HUES64 (cell line): ENCODE measurements at regions not wholly inside any gene's neighbourhood (a gene's known extent, or its start where the extent isn't known, plus 50 kb on each side); places are given as distances from the start of the nearest gene placed in this dataset.

Experiments
- H3K27ac ChIP-seq: 2 replicates; pipeline ENCODE4 v1.7.0; 2013; ENCODE audit warnings: low read depth, low read length, inconsistent platforms
- H3K27me3 ChIP-seq: 2 replicates; pipeline ENCODE4 v1.6.1; 2013; ENCODE audit warnings: mild to moderate bottlenecking, low read length; ENCODE audit not compliant: insufficient read depth
- H3K36me3 ChIP-seq: 2 replicates; pipeline ENCODE4 v1.6.1; 2013; ENCODE audit warnings: mild to moderate bottlenecking, low read length; ENCODE audit not compliant: insufficient read depth
- H3K4me1 ChIP-seq: 2 replicates; pipeline ENCODE4 v1.6.1; 2013; ENCODE audit warnings: mild to moderate bottlenecking, low read length, moderate library complexity; ENCODE audit not compliant: insufficient read depth
- H3K4me3 ChIP-seq: 2 replicates; pipeline ENCODE4 v1.5.1; 2013; ENCODE audit warnings: mild to moderate bottlenecking, low read length, moderate library complexity
- H3K9ac ChIP-seq: 2 replicates; pipeline ENCODE4 v1.6.1; 2013; ENCODE audit warnings: mild to moderate bottlenecking, low read depth, low read length
- H3K9me3 ChIP-seq: 2 replicates; pipeline ENCODE4 v1.6.1; 2013; ENCODE audit warnings: low read depth, low read length; ENCODE audit not compliant: insufficient read depth
- WGBS: fragments of 150-250, 120-280 bp; methylation state at CpG from one replicate; pipeline ENCODE4 v1.1.7; 2013; ENCODE audit warnings: missing lambda C conversion rate; 5-methylcytosine and 5-hydroxymethylcytosine counted together

- no peaks in the 10 kb centered on the region for H3K36me3 ChIP-seq
- no peak overlapping the region for H3K4me3 ChIP-seq
- H3K27me3 ChIP-seq, result no peaks in the 10 kb centered on the region
- H3K4me1 ChIP-seq, result 0 out of 2 replicates have a peak, but pooled peaks cover 2% of the 10 kb centered on the region
- 89% methylated on average over 1 of the region's 2 CpGs for WGBS
- H3K27ac ChIP-seq, result no peak overlapping the region
- no peaks in the 10 kb centered on the region for H3K9me3 ChIP-seq
- H3K9ac ChIP-seq, result no peak overlapping the region
These were observed 90.9 kb upstream of the PTHLH start for GRCh38 chr12:28063355-28063880.

GRCh38 chr12:28065374-28065773 lies 92.8 kb upstream of the PTHLH start:
- Histone ChIP-seq H3K9me3 (no peaks in the 10 kb centered on the region), H3K27ac (no peak overlapping the region), H3K4me3 (no peak overlapping the region), H3K4me1 (0 out of 2 replicates have a peak, but pooled peaks cover 4% of the 10 kb centered on the region), H3K27me3 (no peaks in the 10 kb centered on the region), H3K9ac (no peak overlapping the region), H3K36me3 (no peaks in the 10 kb centered on the region)
- 100% methylated on average over 2 of the region's 2 CpGs for WGBS

- H3K9me3 ChIP-seq, result no peaks in the 10 kb centered on the region
- 93% methylated on average over 1 of the region's 1 CpG for WGBS
- H3K27me3 ChIP-seq, result no peaks in the 10 kb centered on the region
- H3K36me3 ChIP-seq, result no peaks in the 10 kb centered on the region
- H3K27ac ChIP-seq, result no peak overlapping the region
- H3K9ac ChIP-seq, result no peak overlapping the region
- H3K4me1 ChIP-seq, result 0 out of 2 replicates have a peak, but pooled peaks cover 4% of the 10 kb centered on the region
- H3K4me3 ChIP-seq, result no peak overlapping the region
These were observed 93.5 kb upstream of the PTHLH start for GRCh38 chr12:28065889-28066630.

GRCh38 chr12:28066879-28067278 lies 94.3 kb upstream of the PTHLH start:
- no peak overlapping the region for H3K4me3 ChIP-seq
- no peaks in the 10 kb centered on the region for H3K27me3 ChIP-seq
- H3K27ac ChIP-seq, result no peak overlapping the region
- no peaks in the 10 kb centered on the region for H3K36me3 ChIP-seq
- no peaks in the 10 kb centered on the region for H3K9me3 ChIP-seq
- no peak overlapping the region for H3K9ac ChIP-seq
- WGBS, result 89% methylated on average over 1 of the region's 1 CpG
- H3K4me1 ChIP-seq, result 0 out of 2 replicates have a peak, but pooled peaks cover 4% of the 10 kb centered on the region

- Histone ChIP-seq H3K27ac (no peak overlapping the region), H3K9ac (no peak overlapping the region), H3K4me3 (no peak overlapping the region)
These were observed 95.9 kb upstream of the PTHLH start for GRCh38 chr12:28068467-28068866.

GRCh38 chr12:28079539-28079938 lies 107.0 kb upstream of the PTHLH start:
- Histone ChIP-seq H3K4me1 (no peaks in the 10 kb centered on the region), H3K9ac (no peak overlapping the region), H3K9me3 (no peaks in the 10 kb centered on the region), H3K27me3 (no peaks in the 10 kb centered on the region), H3K27ac (no peak overlapping the region), H3K36me3 (no peaks in the 10 kb centered on the region), H3K4me3 (no peak overlapping the region)

More at GRCh38 chr12:28068467-28068866, 95.9 kb upstream of the PTHLH start:
- Histone ChIP-seq H3K27me3 (no peaks in the 10 kb centered on the region), H3K9me3 (no peaks in the 10 kb centered on the region; the same call in 1 of the 2 replicates), H3K4me1 (0 out of 2 replicates have a peak, but pooled peaks cover 4% of the 10 kb centered on the region), H3K36me3 (no peaks in the 10 kb centered on the region)

- Histone ChIP-seq H3K9me3 (no peaks in the 10 kb centered on the region), H3K27me3 (no peaks in the 10 kb centered on the region), H3K27ac (no peak overlapping the region), H3K4me1 (no peaks in the 10 kb centered on the region), H3K36me3 (no peaks in the 10 kb centered on the region), H3K9ac (no peak overlapping the region), H3K4me3 (no peak overlapping the region)
- WGBS, result 80% methylated on average over 1 of the region's 1 CpG
These were observed 108.2 kb upstream of the CCDC91 start for GRCh38 chr12:28082096-28082495.

- Histone ChIP-seq H3K9ac (no peak overlapping the region), H3K27me3 (no peaks in the 10 kb centered on the region), H3K9me3 (no peaks in the 10 kb centered on the region), H3K36me3 (no peaks in the 10 kb centered on the region), H3K4me1 (peaks cover 11% of the 10 kb centered on the region; the same call in 1 of the 2 replicates), H3K4me3 (no peak overlapping the region), H3K27ac (no peak overlapping the region)
- 75% methylated on average over 6 of the region's 7 CpGs for WGBS
These were observed 106.2 kb upstream of the CCDC91 start for GRCh38 chr12:28083840-28084678.

GRCh38 chr12:28086521-28087155 lies 103.6 kb upstream of the CCDC91 start:
- Histone ChIP-seq H3K9me3 (no peaks in the 10 kb centered on the region), H3K4me3 (no peak overlapping the region), H3K4me1 (peaks cover 27% of the 10 kb centered on the region), H3K27ac (no peak overlapping the region), H3K27me3 (no peaks in the 10 kb centered on the region), H3K36me3 (no peaks in the 10 kb centered on the region), H3K9ac (no peak overlapping the region)
- WGBS, result 99% methylated on average over 5 of the region's 8 CpGs

- Histone ChIP-seq H3K4me3 (no peak overlapping the region), H3K27ac (no peak overlapping the region), H3K9me3 (no peaks in the 10 kb centered on the region), H3K4me1 (peaks cover 27% of the 10 kb centered on the region), H3K9ac (no peak overlapping the region; the same call in 1 of the 2 replicates), H3K36me3 (no peaks in the 10 kb centered on the region), H3K27me3 (no peaks in the 10 kb centered on the region)
- 100% methylated on average over 3 of the region's 3 CpGs for WGBS
These were observed 101.5 kb upstream of the CCDC91 start for GRCh38 chr12:28088566-28089272.
